Smooth muscle cell (in vitro differentiated cells): ENCODE measurements at regions not wholly inside any gene's neighbourhood (a gene's known extent, or its start where the extent isn't known, plus 50 kb on each side); places are given as distances from the start of the nearest gene placed in this dataset.

Experiments
- DNase-seq: peaks from one replicate; lab custom pipeline; 2025; ENCODE audit not compliant: unreplicated experiment; lab: John Stamatoyannopoulos, UW
- H2AFZ ChIP-seq: fragments of 200-600 bp; sonication (generic); 2 replicates; pipeline ENCODE4 v1.6.0; 2016; ENCODE audit warnings: antibody characterized with exemption, low read depth, mild to moderate bottlenecking
- H3F3A ChIP-seq: fragments of 200-600 bp; sonication (generic); 2 replicates; pipeline ENCODE4 v1.6.0; 2017; ENCODE audit warnings: antibody characterized with exemption, low read depth
- H3K27ac ChIP-seq: fragments of 200-600 bp; sonication (generic); 2 replicates; pipeline ENCODE4 v1.5.1; 2016; ENCODE audit warnings: low read depth, mild to moderate bottlenecking
- H3K27me3 ChIP-seq: fragments of 200-600 bp; sonication (generic); 2 replicates; pipeline ENCODE4 v1.6.1; 2016; ENCODE audit warnings: low read depth, mild to moderate bottlenecking
- H3K36me3 ChIP-seq: fragments of 200-600 bp; sonication (generic); 2 replicates; pipeline ENCODE4 v1.5.1; 2016; ENCODE audit warnings: low read depth
- H3K4me1 ChIP-seq: fragments of 200-600 bp; sonication (generic); 2 replicates; pipeline ENCODE4 v1.5.1; 2016; ENCODE audit warnings: low read depth
- H3K4me2 ChIP-seq: fragments of 200-600 bp; sonication (generic); 2 replicates; pipeline ENCODE4 v1.6.0; 2016; ENCODE audit warnings: mild to moderate bottlenecking
- H3K4me3 ChIP-seq: fragments of 200-600 bp; sonication (generic); 2 replicates; pipeline ENCODE4 v1.5.1; 2016; ENCODE audit warnings: mild to moderate bottlenecking
- H3K79me2 ChIP-seq: fragments of 200-600 bp; sonication (generic); 2 replicates; pipeline ENCODE4 v1.6.0; 2016; ENCODE audit warnings: low read depth, mild to moderate bottlenecking
- H3K9ac ChIP-seq: fragments of 200-600 bp; sonication (generic); 2 replicates; pipeline ENCODE4 v1.6.0; 2016; ENCODE audit warnings: low read depth
- H3K9me3 ChIP-seq: fragments of 200-600 bp; sonication (generic); replicated peaks from 2 replicates; pipeline ENCODE4 v1.5.1; 2016; ENCODE audit warnings: low read depth
- H4K20me1 ChIP-seq: fragments of 200-600 bp; sonication (generic); 2 replicates; pipeline ENCODE4 v1.6.0; 2016; ENCODE audit warnings: low read depth
- CTCF ChIP-seq: fragments of 200-600 bp; sonication (generic); IDR thresholded peaks from 2 replicates; pipeline ENCODE4 v1.5.1; 2017; ENCODE audit warnings: borderline replicate concordance, mild to moderate bottlenecking, antibody characterized with exemption; ENCODE audit not compliant: insufficient read depth, poor library complexity, severe bottlenecking
- WGBS: methylation state at CpG from one replicate; pipeline ENCODE4 v1.1.7; 2016; ENCODE audit warnings: low lambda C conversion rate; 5-methylcytosine and 5-hydroxymethylcytosine counted together

- Histone ChIP-seq H3K4me3 (no peak overlapping the region), H3K27me3 (no peaks in the 10 kb centered on the region), H3K9me3 (no peaks in the 10 kb centered on the region), H3K9ac (no peak overlapping the region), H2AFZ (no peak overlapping the region), H3K79me2 (no peaks in the 10 kb centered on the region), H3K4me1 (no peaks in the 10 kb centered on the region), H4K20me1 (no peaks in the 10 kb centered on the region), H3K36me3 (no peaks in the 10 kb centered on the region), H3K4me2 (no peak overlapping the region), H3K27ac (no peak overlapping the region), H3F3A (no peaks in the 10 kb centered on the region)
- 95% methylated on average over 5 of the region's 5 CpGs for WGBS
- no peak for TF ChIP-seq CTCF
- no peak for DNase-seq
Observed at GRCh38 chr4:54359919-54360650, 131.0 kb downstream of the PDGFRA start.

- DNase-seq, result no peak
- Histone ChIP-seq H3K4me1 (no peaks in the 10 kb centered on the region), H3K9me3 (no peaks in the 10 kb centered on the region), H3K4me3 (no peak overlapping the region), H3F3A (no peaks in the 10 kb centered on the region), H4K20me1 (no peaks in the 10 kb centered on the region), H3K4me2 (no peak overlapping the region), H3K36me3 (no peaks in the 10 kb centered on the region), H3K27me3 (no peaks in the 10 kb centered on the region), H3K9ac (no peak overlapping the region), H2AFZ (no peak overlapping the region), H3K27ac (no peak overlapping the region), H3K79me2 (no peaks in the 10 kb centered on the region)
- WGBS, result 80% methylated on average over 8 of the region's 8 CpGs
- no peak for TF ChIP-seq CTCF
Observed at GRCh38 chr4:54363037-54363436, 133.9 kb downstream of the PDGFRA start.

GRCh38 chr4:54365691-54366090 is 136.6 kb downstream of the PDGFRA start:
- Histone ChIP-seq H3K36me3 (no peaks in the 10 kb centered on the region), H3K9me3 (no peaks in the 10 kb centered on the region), H3K9ac (no peak overlapping the region), H4K20me1 (no peaks in the 10 kb centered on the region), H3K79me2 (no peaks in the 10 kb centered on the region), H3F3A (peaks cover 4% of the 10 kb centered on the region), H3K4me1 (peaks cover 5% of the 10 kb centered on the region), H3K4me3 (no peak overlapping the region), H2AFZ (no peak overlapping the region), H3K27me3 (no peaks in the 10 kb centered on the region), H3K27ac (no peak overlapping the region), H3K4me2 (no peak overlapping the region)
- DNase-seq, result no peak
- TF ChIP-seq CTCF, result no peak
- WGBS, result 89% methylated on average over 3 of the region's 3 CpGs

GRCh38 chr4:54367059-54367458 is 138.0 kb downstream of the PDGFRA start:
- TF ChIP-seq CTCF, result no peak
- H3F3A ChIP-seq, result peaks cover 4% of the 10 kb centered on the region
- H3K4me1 ChIP-seq, result peaks cover 5% of the 10 kb centered on the region
- no peaks in the 10 kb centered on the region for H3K9me3 ChIP-seq
- no peak for DNase-seq
- no peaks in the 10 kb centered on the region for H4K20me1 ChIP-seq
- H2AFZ ChIP-seq, result no peak overlapping the region
- 95% methylated on average over 1 of the region's 1 CpG for WGBS
- H3K9ac ChIP-seq, result no peak overlapping the region
- H3K79me2 ChIP-seq, result no peaks in the 10 kb centered on the region
- no peaks in the 10 kb centered on the region for H3K27me3 ChIP-seq
- H3K4me2 ChIP-seq, result no peak overlapping the region
- no peak overlapping the region for H3K27ac ChIP-seq
- H3K36me3 ChIP-seq, result no peaks in the 10 kb centered on the region
- no peak overlapping the region for H3K4me3 ChIP-seq
